Myocyte (in vitro differentiated cells): ENCODE measurements at regions not wholly inside any gene's neighbourhood (a gene's known extent, or its start where the extent isn't known, plus 50 kb on each side); places are given as distances from the start of the nearest gene placed in this dataset.
"Not testable (repeated sequence)": the region's sequence is repeated elsewhere in the genome, so short reads cannot be mapped to it uniquely, and the experiment has no call there.

ENCODE experiments used
- DNase-seq: peaks from one replicate; pipeline ENCODE4 v3.0.0-alpha.2; 2012; ENCODE audit warnings: low read depth

- no peak for DNase-seq
Measured at GRCh38 chr20:48003021-48003420, 217.7 kb upstream of the SULF2 start.

GRCh38 chr20:48002517-48002970 is 217.3 kb upstream of the SULF2 start:
- DNase-seq: no peak

- no peak for DNase-seq
Measured at GRCh38 chr20:47999166-47999565, 213.9 kb upstream of the SULF2 start.

GRCh38 chr20:47998736-47999135 is 213.5 kb upstream of the SULF2 start:
- DNase-seq: no peak

- no peak for DNase-seq
Measured at GRCh38 chr20:47995661-47996060, 210.4 kb upstream of the SULF2 start.

GRCh38 chr20:47993817-47994216 is 208.5 kb upstream of the SULF2 start:
- no peak for DNase-seq

- DNase-seq: no peak
Measured at GRCh38 chr20:47993035-47993755, 207.9 kb upstream of the SULF2 start.

- DNase-seq: no peak
Measured at GRCh38 chr20:47991875-47992488, 206.7 kb upstream of the SULF2 start.

- no peak for DNase-seq
Measured at GRCh38 chr20:47990507-47991150, 205.3 kb upstream of the SULF2 start.

GRCh38 chr20:47989957-47990356 is 204.7 kb upstream of the SULF2 start:
- no peak for DNase-seq

GRCh38 chr20:47988676-47989075 is 203.4 kb upstream of the SULF2 start:
- DNase-seq: no peak

- no peak for DNase-seq
Measured at GRCh38 chr20:47985092-47985850, 200.0 kb upstream of the SULF2 start.

GRCh38 chr20:47984437-47984836 is 199.2 kb upstream of the SULF2 start:
- no peak for DNase-seq

GRCh38 chr20:47983642-47984041 is 198.4 kb upstream of the SULF2 start:
- DNase-seq: not testable (repeated sequence)

- no peak for DNase-seq
Measured at GRCh38 chr20:47982574-47983360, 197.5 kb upstream of the SULF2 start.

- DNase-seq: no peak
Measured at GRCh38 chr20:47981222-47981621, 195.9 kb upstream of the SULF2 start.

- no peak for DNase-seq
Measured at GRCh38 chr20:47980336-47981177, 195.3 kb upstream of the SULF2 start.

GRCh38 chr20:47979361-47980095 is 194.2 kb upstream of the SULF2 start:
- not testable (repeated sequence) for DNase-seq

GRCh38 chr20:47978428-47979120 is 193.3 kb upstream of the SULF2 start:
- DNase-seq: not testable (repeated sequence)
